Neural cell (in vitro differentiated cells): ENCODE measurements at regions not wholly inside any gene's neighbourhood (a gene's known extent, or its start where the extent isn't known, plus 50 kb on each side); places are given as distances from the start of the nearest gene placed in this dataset.

ENCODE experiments used
- H2AFZ ChIP-seq: fragments of 200-600, 300-800 bp; sonication (generic), shearing (Covaris generic); 2 replicates; pipeline ENCODE4 v1.6.0; 2014; ENCODE audit warnings: low read depth, mild to moderate bottlenecking, antibody characterized with exemption, low read length, moderate library complexity
- H3F3A ChIP-seq: fragments of 200-600 bp; shearing (Covaris generic); 2 replicates; pipeline ENCODE4 v1.6.1; 2016; ENCODE audit warnings: mild to moderate bottlenecking, moderate library complexity, mixed read lengths, antibody characterized with exemption, low read length; ENCODE audit not compliant: insufficient read depth, poor library complexity, severe bottlenecking
- H3K27ac ChIP-seq: fragments of 200-600, 300-800 bp; sonication (generic), shearing (Covaris generic); 2 replicates; pipeline ENCODE4 v1.5.1; 2014; ENCODE audit warnings: mild to moderate bottlenecking, low read length, moderate library complexity
- H3K27me3 ChIP-seq: fragments of 300-800, 200-600 bp; sonication (generic), shearing (Covaris generic); 2 replicates; pipeline ENCODE4 v1.6.0; 2014; ENCODE audit warnings: mild to moderate bottlenecking, low read depth, low read length, moderate library complexity; ENCODE audit not compliant: insufficient read depth
- H3K36me3 ChIP-seq: fragments of 300-800, 200-600 bp; sonication (generic), shearing (Covaris generic); 2 replicates; pipeline ENCODE4 v1.5.1; 2014; ENCODE audit warnings: mild to moderate bottlenecking, antibody characterized with exemption, low read length, moderate library complexity; ENCODE audit not compliant: insufficient read depth
- H3K4me2 ChIP-seq: fragments of 300-800, 200-600 bp; sonication (generic), shearing (Covaris generic); 2 replicates; pipeline ENCODE4 v1.6.0; 2014; ENCODE audit warnings: mild to moderate bottlenecking, low read length
- H3K4me3 ChIP-seq: fragments of 300-800, 200-600 bp; sonication (generic), shearing (Covaris generic); 2 replicates; pipeline ENCODE4 v1.5.1; 2014; ENCODE audit warnings: mild to moderate bottlenecking, low read length, moderate library complexity
- H3K79me2 ChIP-seq: fragments of 200-600 bp; shearing (Covaris generic); replicated peaks from 2 replicates; pipeline ENCODE4 v1.6.0; 2014; ENCODE audit warnings: mild to moderate bottlenecking, low read length, moderate library complexity; ENCODE audit not compliant: insufficient read depth
- H3K9ac ChIP-seq: fragments of 300-800, 200-600 bp; sonication (generic), shearing (Covaris generic); 2 replicates; pipeline ENCODE4 v1.6.1; 2016; ENCODE audit warnings: mild to moderate bottlenecking, low read length, mixed read lengths
- H3K9me2 ChIP-seq: fragments of 200-600 bp; shearing (Covaris generic); 2 replicates; pipeline ENCODE4 v1.6.1; 2016; ENCODE audit warnings: mild to moderate bottlenecking, low read length, mixed read lengths; ENCODE audit not compliant: insufficient read depth
- H3K9me3 ChIP-seq: fragments of 200-600, 300-800 bp; sonication (generic), shearing (Covaris generic); 2 replicates; pipeline ENCODE4 v1.6.1; 2016; ENCODE audit warnings: mild to moderate bottlenecking, mixed run types, low read length, moderate library complexity, mixed read lengths
- H4K20me1 ChIP-seq: fragments of 200-600 bp; shearing (Covaris generic); 2 replicates; pipeline ENCODE4 v1.6.1; 2016; ENCODE audit warnings: mild to moderate bottlenecking, mixed run types; ENCODE audit not compliant: insufficient read depth
- EP300 ChIP-seq: fragments of 450-650 bp; conservative IDR thresholded peaks from 2 replicates; pipeline ENCODE4 v1.6.1; 2014; ENCODE audit warnings: antibody characterized with exemption, mild to moderate bottlenecking, moderate library complexity; ENCODE audit not compliant: poor library complexity, severe bottlenecking
- EZH2 ChIP-seq: fragments of 200-600, 300-800 bp; shearing (Covaris generic), sonication (generic); IDR thresholded peaks from 2 replicates; pipeline ENCODE4 v1.6.1; 2014; ENCODE audit warnings: antibody characterized with exemption, low read length, borderline replicate concordance, mild to moderate bottlenecking; ENCODE audit not compliant: insufficient read depth, poor library complexity, severe bottlenecking
- MXI1 ChIP-seq: fragments of 450-650 bp; conservative IDR thresholded peaks from 2 replicates; pipeline ENCODE4 v1.6.1; 2014; ENCODE audit warnings: antibody characterized with exemption, mild to moderate bottlenecking; ENCODE audit not compliant: poor library complexity, severe bottlenecking
- POLR2AphosphoS5 ChIP-seq: IDR thresholded peaks from 2 replicates; pipeline ENCODE4 v1.6.1; 2012
- RAD21 ChIP-seq: fragments of 450-650 bp; conservative IDR thresholded peaks from 2 replicates; pipeline ENCODE4 v1.6.1; 2014; ENCODE audit warnings: antibody characterized with exemption, mild to moderate bottlenecking, moderate library complexity
- SMC3 ChIP-seq: fragments of 450-650 bp; conservative IDR thresholded peaks from 2 replicates; pipeline ENCODE4 v1.6.1; 2014; ENCODE audit warnings: antibody characterized with exemption, mild to moderate bottlenecking, moderate library complexity; ENCODE audit not compliant: poor library complexity
- TAF1 ChIP-seq: IDR thresholded peaks from 2 replicates; pipeline ENCODE4 v1.6.1; 2012; ENCODE audit warnings: low read depth
- TF ChIP-seq, protein P1 (sequence below): IDR thresholded peaks from 2 replicates; pipeline ENCODE4 v1.6.1; 2012; ENCODE audit warnings: borderline replicate concordance
- TF ChIP-seq, protein P2 (sequence below): fragments of 450-650 bp; IDR thresholded peaks from 2 replicates; pipeline ENCODE4 v1.5.1; 2014; ENCODE audit warnings: antibody characterized with exemption, mild to moderate bottlenecking, moderate library complexity; ENCODE audit not compliant: poor library complexity, severe bottlenecking

- Histone ChIP-seq H3K9ac (no peak overlapping the region), H2AFZ (no peak overlapping the region), H4K20me1 (no peaks in the 10 kb centered on the region), H3K79me2 (no peaks in the 10 kb centered on the region), H3K9me2 (no peaks in the 10 kb centered on the region), H3K9me3 (no peaks in the 10 kb centered on the region), H3K4me3 (no peak overlapping the region), H3K27me3 (no peaks in the 10 kb centered on the region), H3K36me3 (no peaks in the 10 kb centered on the region), H3F3A (no peaks in the 10 kb centered on the region), H3K4me2 (no peak overlapping the region), H3K27ac (no peak overlapping the region)
- TF ChIP-seq, protein P1, sequence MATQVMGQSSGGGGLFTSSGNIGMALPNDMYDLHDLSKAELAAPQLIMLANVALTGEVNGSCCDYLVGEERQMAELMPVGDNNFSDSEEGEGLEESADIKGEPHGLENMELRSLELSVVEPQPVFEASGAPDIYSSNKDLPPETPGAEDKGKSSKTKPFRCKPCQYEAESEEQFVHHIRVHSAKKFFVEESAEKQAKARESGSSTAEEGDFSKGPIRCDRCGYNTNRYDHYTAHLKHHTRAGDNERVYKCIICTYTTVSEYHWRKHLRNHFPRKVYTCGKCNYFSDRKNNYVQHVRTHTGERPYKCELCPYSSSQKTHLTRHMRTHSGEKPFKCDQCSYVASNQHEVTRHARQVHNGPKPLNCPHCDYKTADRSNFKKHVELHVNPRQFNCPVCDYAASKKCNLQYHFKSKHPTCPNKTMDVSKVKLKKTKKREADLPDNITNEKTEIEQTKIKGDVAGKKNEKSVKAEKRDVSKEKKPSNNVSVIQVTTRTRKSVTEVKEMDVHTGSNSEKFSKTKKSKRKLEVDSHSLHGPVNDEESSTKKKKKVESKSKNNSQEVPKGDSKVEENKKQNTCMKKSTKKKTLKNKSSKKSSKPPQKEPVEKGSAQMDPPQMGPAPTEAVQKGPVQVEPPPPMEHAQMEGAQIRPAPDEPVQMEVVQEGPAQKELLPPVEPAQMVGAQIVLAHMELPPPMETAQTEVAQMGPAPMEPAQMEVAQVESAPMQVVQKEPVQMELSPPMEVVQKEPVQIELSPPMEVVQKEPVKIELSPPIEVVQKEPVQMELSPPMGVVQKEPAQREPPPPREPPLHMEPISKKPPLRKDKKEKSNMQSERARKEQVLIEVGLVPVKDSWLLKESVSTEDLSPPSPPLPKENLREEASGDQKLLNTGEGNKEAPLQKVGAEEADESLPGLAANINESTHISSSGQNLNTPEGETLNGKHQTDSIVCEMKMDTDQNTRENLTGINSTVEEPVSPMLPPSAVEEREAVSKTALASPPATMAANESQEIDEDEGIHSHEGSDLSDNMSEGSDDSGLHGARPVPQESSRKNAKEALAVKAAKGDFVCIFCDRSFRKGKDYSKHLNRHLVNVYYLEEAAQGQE: no peak
- TF ChIP-seq MXI1 (no peak), RAD21 (no peak), SMC3 (no peak), EP300 (no peak), POLR2AphosphoS5 (no peak), TAF1 (no peak), EZH2 (no peak)
- TF ChIP-seq, protein P2, sequence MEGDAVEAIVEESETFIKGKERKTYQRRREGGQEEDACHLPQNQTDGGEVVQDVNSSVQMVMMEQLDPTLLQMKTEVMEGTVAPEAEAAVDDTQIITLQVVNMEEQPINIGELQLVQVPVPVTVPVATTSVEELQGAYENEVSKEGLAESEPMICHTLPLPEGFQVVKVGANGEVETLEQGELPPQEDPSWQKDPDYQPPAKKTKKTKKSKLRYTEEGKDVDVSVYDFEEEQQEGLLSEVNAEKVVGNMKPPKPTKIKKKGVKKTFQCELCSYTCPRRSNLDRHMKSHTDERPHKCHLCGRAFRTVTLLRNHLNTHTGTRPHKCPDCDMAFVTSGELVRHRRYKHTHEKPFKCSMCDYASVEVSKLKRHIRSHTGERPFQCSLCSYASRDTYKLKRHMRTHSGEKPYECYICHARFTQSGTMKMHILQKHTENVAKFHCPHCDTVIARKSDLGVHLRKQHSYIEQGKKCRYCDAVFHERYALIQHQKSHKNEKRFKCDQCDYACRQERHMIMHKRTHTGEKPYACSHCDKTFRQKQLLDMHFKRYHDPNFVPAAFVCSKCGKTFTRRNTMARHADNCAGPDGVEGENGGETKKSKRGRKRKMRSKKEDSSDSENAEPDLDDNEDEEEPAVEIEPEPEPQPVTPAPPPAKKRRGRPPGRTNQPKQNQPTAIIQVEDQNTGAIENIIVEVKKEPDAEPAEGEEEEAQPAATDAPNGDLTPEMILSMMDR: no peak
These were observed 69.7 kb downstream of the RPLP1 start for GRCh38 chr15:69522361-69522760.

DNA sequence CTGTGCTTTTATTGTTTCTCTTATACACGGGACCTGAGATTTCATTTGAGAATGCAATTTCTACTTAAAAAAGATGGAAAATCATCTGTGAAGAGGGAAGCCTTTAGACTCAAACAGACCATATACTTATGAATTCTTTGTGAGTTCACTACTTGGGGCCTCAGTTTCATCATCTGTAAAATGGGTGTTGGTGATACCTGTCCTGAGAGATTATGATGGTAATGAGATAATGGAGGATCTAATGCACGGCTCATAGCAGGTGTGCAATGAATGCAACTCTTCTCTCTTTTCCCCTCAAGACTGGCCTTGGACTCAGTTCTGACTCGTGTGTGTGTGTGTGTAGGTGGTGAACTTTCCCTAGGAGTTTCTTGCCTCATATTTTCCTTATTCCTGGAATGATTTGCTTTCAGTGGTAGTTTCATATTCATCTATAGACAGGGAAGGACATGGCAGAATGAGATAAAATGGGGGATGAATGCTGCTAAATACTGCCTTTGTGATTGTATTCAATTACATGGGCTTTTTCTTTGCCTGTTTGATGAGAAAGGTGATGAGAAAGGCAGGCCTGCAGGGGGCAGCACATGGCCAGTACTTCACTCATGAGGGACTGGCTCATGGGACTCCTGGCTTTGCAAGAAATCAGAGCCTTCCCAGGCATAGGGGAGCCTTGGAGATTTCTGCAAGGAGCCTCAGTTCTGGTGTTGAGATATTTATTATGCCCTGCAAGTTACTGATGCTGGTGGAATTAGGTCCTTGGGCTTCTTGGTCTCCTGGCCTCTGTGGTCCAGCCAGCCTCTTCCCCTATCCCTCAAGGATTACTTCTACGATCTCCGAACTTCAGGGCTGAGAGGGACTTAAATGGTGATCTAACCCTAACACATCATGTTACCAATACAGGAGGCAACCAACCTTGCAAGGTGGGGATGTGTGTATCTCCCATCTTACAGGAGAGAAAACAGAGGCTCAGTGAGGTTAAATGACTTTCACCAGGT, 70.7 kb downstream of the RPLP1 start:
- no peak overlapping the region for H3K4me2 ChIP-seq
- H3F3A ChIP-seq: no peaks in the 10 kb centered on the region
- H3K4me3 ChIP-seq: no peak overlapping the region
- no peaks in the 10 kb centered on the region for H3K27me3 ChIP-seq
- no peaks in the 10 kb centered on the region for H3K36me3 ChIP-seq
- no peaks in the 10 kb centered on the region for H4K20me1 ChIP-seq
- no peak overlapping the region for H3K9ac ChIP-seq
- no peaks in the 10 kb centered on the region for H3K79me2 ChIP-seq
- H3K9me3 ChIP-seq: no peaks in the 10 kb centered on the region
- TF ChIP-seq, protein P2: peak; percentile 85
- TF ChIP-seq MXI1 (no peak), RAD21 (peak; percentile 90), SMC3 (peak; percentile 90)
- H3K27ac ChIP-seq: no peak overlapping the region
- no peaks in the 10 kb centered on the region for H3K9me2 ChIP-seq
- no peak overlapping the region for H2AFZ ChIP-seq
